ENCODE measurements at regions not wholly inside any gene's neighbourhood (a gene's known extent, or its start where the extent isn't known, plus 50 kb on each side); places are given as distances from the start of the nearest gene placed in this dataset.

DNA sequence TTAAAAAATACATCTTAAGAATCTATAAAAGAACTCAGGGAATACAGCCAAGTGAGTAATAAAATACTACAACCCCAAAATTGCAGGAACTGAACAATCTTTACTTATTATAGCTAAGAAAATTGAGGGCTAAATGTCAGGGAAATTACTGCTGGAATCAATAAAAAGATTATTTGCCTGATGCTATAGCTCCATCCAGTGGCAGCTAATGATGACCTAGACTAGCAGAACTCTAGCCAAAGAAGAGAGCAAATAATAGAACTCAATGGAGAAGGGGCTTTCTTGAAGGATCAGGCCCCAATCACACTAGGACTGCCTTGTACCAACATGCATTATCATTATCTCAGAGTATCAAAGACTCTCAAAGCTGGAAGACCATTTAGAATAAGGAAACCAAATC is 85.0 kb upstream of the FAM241A start:
- H3K79me1 ChIP-seq (ENCODE audit: low read depth, low read length), result no peaks in the 10 kb centered on the region
- TF ChIP-seq, protein P1, sequence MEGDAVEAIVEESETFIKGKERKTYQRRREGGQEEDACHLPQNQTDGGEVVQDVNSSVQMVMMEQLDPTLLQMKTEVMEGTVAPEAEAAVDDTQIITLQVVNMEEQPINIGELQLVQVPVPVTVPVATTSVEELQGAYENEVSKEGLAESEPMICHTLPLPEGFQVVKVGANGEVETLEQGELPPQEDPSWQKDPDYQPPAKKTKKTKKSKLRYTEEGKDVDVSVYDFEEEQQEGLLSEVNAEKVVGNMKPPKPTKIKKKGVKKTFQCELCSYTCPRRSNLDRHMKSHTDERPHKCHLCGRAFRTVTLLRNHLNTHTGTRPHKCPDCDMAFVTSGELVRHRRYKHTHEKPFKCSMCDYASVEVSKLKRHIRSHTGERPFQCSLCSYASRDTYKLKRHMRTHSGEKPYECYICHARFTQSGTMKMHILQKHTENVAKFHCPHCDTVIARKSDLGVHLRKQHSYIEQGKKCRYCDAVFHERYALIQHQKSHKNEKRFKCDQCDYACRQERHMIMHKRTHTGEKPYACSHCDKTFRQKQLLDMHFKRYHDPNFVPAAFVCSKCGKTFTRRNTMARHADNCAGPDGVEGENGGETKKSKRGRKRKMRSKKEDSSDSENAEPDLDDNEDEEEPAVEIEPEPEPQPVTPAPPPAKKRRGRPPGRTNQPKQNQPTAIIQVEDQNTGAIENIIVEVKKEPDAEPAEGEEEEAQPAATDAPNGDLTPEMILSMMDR (IDR thresholded peaks at IDR 0.05; ENCODE audit: control extremely low read depth in 1 of 3, insufficient read depth in 1 of 3, low read depth in 1 of 3, low read length in 3 of 3), result peak in 2 of 3 experiments; percentile 56 to 64; a peak in 2 of 4 replicates
- no peak for TF ChIP-seq KDM4A (IDR thresholded peaks at IDR 0.05; ENCODE audit: low read depth, low read length, severe bottlenecking)
- TF ChIP-seq RAD21 (IDR thresholded peaks at IDR 0.05 in 1 of 2, conservative IDR thresholded peaks at IDR 0.05 in 1 of 2; ENCODE audit: low read depth in 2 of 2, low read length in 2 of 2), result peak; percentile 77 to 84
- no peak overlapping the region for H2BK15ac ChIP-seq (ENCODE audit: low read length)
- DNase-seq (ENCODE audit: low read depth in 1 of 2, low spot score in 2 of 2) (no peak), FAIRE-seq (peak; percentile 79)
- H3K4me2 ChIP-seq (ENCODE audit: insufficient read depth in 1 of 2, low read depth in 2 of 2, low read length in 2 of 2), result no peak overlapping the region
- H3K27me3 ChIP-seq (replicated peaks in 1 of 4; ENCODE audit: control insufficient read depth in 3 of 4, extremely low read depth in 1 of 4, insufficient read depth in 3 of 4, low read length in 3 of 4), result no peaks in the 10 kb centered on the region
- H3K9ac ChIP-seq (replicated peaks in 1 of 4; ENCODE audit: extremely low read depth in 1 of 4, low read depth in 3 of 4, low read length in 3 of 4), result no peak overlapping the region
- H3K14ac ChIP-seq (ENCODE audit: insufficient read length), result no peak overlapping the region
- H4K91ac ChIP-seq (replicated peaks; ENCODE audit: insufficient read length, low read length), result no peak overlapping the region
- H2BK120ac ChIP-seq (replicated peaks; ENCODE audit: low read depth, low read length), result no peak overlapping the region
- no peaks in the 10 kb centered on the region for H3K23me2 ChIP-seq (ENCODE audit: low read depth, low read length)
- no peak overlapping the region for H2AFZ ChIP-seq (ENCODE audit: low read length)
- H2BK5ac ChIP-seq (ENCODE audit: low read depth, low read length), result no peak overlapping the region
- no peak overlapping the region for H2BK20ac ChIP-seq (ENCODE audit: low read length)
- H3K9me3 ChIP-seq (ENCODE audit: insufficient read depth in 2 of 2, low read depth in 1 of 2, low read length in 1 of 2), result no peaks in the 10 kb centered on the region
- H3K4ac ChIP-seq (replicated peaks; ENCODE audit: insufficient read length, low read depth, low read length), result no peak overlapping the region
- H4K20me1 ChIP-seq (replicated peaks in 1 of 2; ENCODE audit: control insufficient read depth in 1 of 2, insufficient read depth in 2 of 2, low read length in 2 of 2), result no peaks in the 10 kb centered on the region
- no peaks in the 10 kb centered on the region for H3K36me3 ChIP-seq (ENCODE audit: control insufficient read depth in 2 of 4, insufficient read depth in 4 of 4, low read length in 3 of 4)
- no peak overlapping the region for H3K27ac ChIP-seq (ENCODE audit: low read depth, low read length)
- H4K8ac ChIP-seq (ENCODE audit: extremely low read depth, insufficient read depth, low read length), result no peak overlapping the region
- H3K79me2 ChIP-seq (ENCODE audit: control insufficient read depth in 1 of 2, insufficient read depth in 2 of 2, low read length in 2 of 2), result no peaks in the 10 kb centered on the region
- H3K4me1 ChIP-seq (replicated peaks in 1 of 4; ENCODE audit: control insufficient read depth in 3 of 4, insufficient read depth in 4 of 4, low read length in 3 of 4), result peaks cover 0 to 6% (median 4%) of the 10 kb centered on the region in 4 experiments; a peak in 4 of 7 replicates
- no peak overlapping the region for H3K18ac ChIP-seq (ENCODE audit: extremely low read depth, low read length)
- H2BK12ac ChIP-seq (ENCODE audit: low read depth, low read length), result no peak overlapping the region
- H4K5ac ChIP-seq (ENCODE audit: insufficient read length, low read depth, low read length), result no peak overlapping the region
- no peak overlapping the region for H3K23ac ChIP-seq (ENCODE audit: insufficient read length)
- ChIA-PET POLR2A (ENCODE audit: partially characterized antibody) (no interaction called here), CTCF (ENCODE audit: partially characterized antibody) (interaction anchor here (0.7 to 2.3 kb wide), 7 partner anchors 10 to 199 kb away, joined by 3 to 24 read pairs (median 3); no protein-coding TSS in a partner anchor)
- H3K56ac ChIP-seq (replicated peaks; ENCODE audit: insufficient read length, low read depth, low read length), result no peak overlapping the region
- H2AK5ac ChIP-seq (ENCODE audit: low read depth, low read length), result no peak overlapping the region
- no peak overlapping the region for H3K4me3 ChIP-seq (ENCODE audit: extremely low read depth in 1 of 4, insufficient read depth in 2 of 4, low read depth in 3 of 4, low read length in 4 of 4)
